Common myeloid progenitor, CD34-positive (primary cell): ENCODE measurements at regions not wholly inside any gene's neighbourhood (a gene's known extent, or its start where the extent isn't known, plus 50 kb on each side); places are given as distances from the start of the nearest gene placed in this dataset.

ENCODE experiments used
- CTCF ChIA-PET: fragments of 350-600 bp; sonication (Branson Sonifier 250); formaldehyde crosslinking; loops from one replicate; lab custom pipeline; 2021; ENCODE audit warnings: antibody characterized with exemption; lab: Charles Lee
- POLR2A ChIA-PET: fragments of 350-600 bp; sonication (Branson Sonifier 250); formaldehyde crosslinking; loops from one replicate; lab custom pipeline; 2021; ENCODE audit warnings: antibody characterized with exemption; lab: Charles Lee
- DNase-seq, 3 donors: peaks; one replicate each; pipeline versions ENCODE4 v3.0.0 to v3.0.0-alpha.2; 2013
- H3K27ac ChIP-seq, 2 experiments: 1 replicate in 1 of 2; 2 replicates in 1 of 2; pipeline ENCODE4 v1.7.0; 2013; ENCODE audit warnings: inconsistent platforms in 2 of 2, low read length in 2 of 2, mild to moderate bottlenecking in 2 of 2, low read depth in 1 of 2, moderate library complexity in 1 of 2; ENCODE audit not compliant: severe bottlenecking in 2 of 2, insufficient read depth in 1 of 2, poor library complexity in 1 of 2
- H3K27me3 ChIP-seq, 5 experiments: replicated peaks in 2 of 5; 1 replicate in 3 of 5; 2 replicates in 2 of 5; pipeline versions ENCODE4 v1.6.1 to v1.7.0; 2013; ENCODE audit warnings: low read length in 4 of 5, mild to moderate bottlenecking in 2 of 5, moderate library complexity in 2 of 5, inconsistent platforms in 1 of 5; ENCODE audit not compliant: insufficient read depth in 5 of 5, control insufficient read depth in 4 of 5
- H3K36me3 ChIP-seq, 4 experiments: 1 replicate in 2 of 4; 2 replicates in 2 of 4; pipeline versions ENCODE4 v1.6.1 to v1.7.0; 2013; ENCODE audit warnings: low read length in 3 of 4, control low read depth in 1 of 4, mild to moderate bottlenecking in 1 of 4; ENCODE audit not compliant: control insufficient read depth in 4 of 4, insufficient read depth in 4 of 4
- H3K4me1 ChIP-seq, 4 experiments: 1 replicate in 3 of 4; 2 replicates in 1 of 4; pipeline versions ENCODE4 v1.6.1 to v1.7.1; 2013; ENCODE audit warnings: low read length in 3 of 4, mild to moderate bottlenecking in 3 of 4, control low read depth in 1 of 4, inconsistent platforms in 1 of 4, moderate library complexity in 1 of 4; ENCODE audit not compliant: control insufficient read depth in 4 of 4, insufficient read depth in 4 of 4; ENCODE audit errors: control extremely low read depth in 1 of 4
- H3K4me3 ChIP-seq, 7 experiments: 1 replicate in 4 of 7; 2 replicates in 3 of 7; pipeline versions ENCODE4 v1.5.1 to v1.7.0; 2013; ENCODE audit warnings: mild to moderate bottlenecking in 7 of 7, low read length in 6 of 7, moderate library complexity in 6 of 7, inconsistent platforms in 2 of 7, low read depth in 2 of 7, control low read depth in 1 of 7; ENCODE audit not compliant: insufficient read depth in 4 of 7, control insufficient read depth in 1 of 7; ENCODE audit errors: extremely low read depth in 1 of 7
- H3K9me3 ChIP-seq, 5 experiments: 1 replicate in 4 of 5; 2 replicates in 1 of 5; pipeline versions ENCODE4 v1.6.1 to v1.7.1; 2013; ENCODE audit warnings: low read length in 4 of 5, mild to moderate bottlenecking in 2 of 5, inconsistent platforms in 1 of 5, low read depth in 1 of 5, moderate library complexity in 1 of 5; ENCODE audit not compliant: control insufficient read depth in 4 of 5, insufficient read depth in 2 of 5; ENCODE audit errors: control extremely low read depth in 1 of 5
- WGBS: methylation state at CpG from one replicate; pipeline ENCODE4 v1.1.5; 2013; ENCODE audit not compliant: insufficient coverage; 5-methylcytosine and 5-hydroxymethylcytosine counted together

GRCh38 chr13:33891196-33891742 is 73.3 kb downstream of the RFC3 start:
- no peak overlapping the region for H3K27ac ChIP-seq
- CTCF ChIA-PET = no interaction called here
- POLR2A ChIA-PET = no interaction called here

GRCh38 chr13:33893559-33893958 is 75.6 kb downstream of the RFC3 start:
- ChIA-PET POLR2A (no interaction called here), CTCF (no interaction called here)
- H3K9me3 ChIP-seq = peaks cover 0 to 20% (median 6%) of the 10 kb centered on the region in 5 experiments
- H3K27me3 ChIP-seq = no peaks in the 10 kb centered on the region
- H3K27ac ChIP-seq = no peak overlapping the region
- H3K36me3 ChIP-seq = peaks cover 0 to 7% (median 0%) of the 10 kb centered on the region in 4 experiments
- no peaks in the 10 kb centered on the region for H3K4me1 ChIP-seq
- no peak for DNase-seq
- H3K4me3 ChIP-seq = no peak overlapping the region

More at GRCh38 chr13:33891196-33891742, 73.3 kb downstream of the RFC3 start:
- no peak for DNase-seq
- Histone ChIP-seq H3K9me3 (peaks cover 0 to 17% (median 6%) of the 10 kb centered on the region in 5 experiments), H3K4me3 (no peak overlapping the region), H3K4me1 (no peaks in the 10 kb centered on the region), H3K27me3 (no peaks in the 10 kb centered on the region), H3K36me3 (peaks cover 0 to 7% (median 0%) of the 10 kb centered on the region in 4 experiments)

GRCh38 chr13:33904431-33904830 is 86.5 kb downstream of the RFC3 start:
- no peak for DNase-seq
- no peak overlapping the region for H3K4me3 ChIP-seq
- peaks cover 0 to 2% (median 0%) of the 10 kb centered on the region in 5 experiments for H3K9me3 ChIP-seq
- no peaks in the 10 kb centered on the region for H3K36me3 ChIP-seq
- CTCF ChIA-PET = no interaction called here
- POLR2A ChIA-PET = no interaction called here
- WGBS = 93% methylated on average over 5 of the region's 8 CpGs
- no peak overlapping the region for H3K27ac ChIP-seq
- no peaks in the 10 kb centered on the region for H3K4me1 ChIP-seq
- H3K27me3 ChIP-seq = no peaks in the 10 kb centered on the region

GRCh38 chr13:33908116-33908515 is 90.2 kb downstream of the RFC3 start:
- CTCF ChIA-PET = no interaction called here
- Histone ChIP-seq H3K4me3 (no peak overlapping the region), H3K27ac (no peak overlapping the region), H3K4me1 (no peaks in the 10 kb centered on the region), H3K9me3 (no peaks in the 10 kb centered on the region), H3K27me3 (no peaks in the 10 kb centered on the region), H3K36me3 (no peaks in the 10 kb centered on the region)
- WGBS = no CpG with 5 or more reads among the region's 1 CpG
- POLR2A ChIA-PET = no interaction called here
- no peak for DNase-seq

- ChIA-PET POLR2A (no interaction called here), CTCF (interaction anchor here (1.0 kb wide), 1 partner anchor 20 kb away, joined by 4 read pairs; no protein-coding TSS in a partner anchor)
- H3K9me3 ChIP-seq = no peaks in the 10 kb centered on the region
- no peaks in the 10 kb centered on the region for H3K4me1 ChIP-seq
- no peak overlapping the region for H3K4me3 ChIP-seq
- H3K27me3 ChIP-seq = no peaks in the 10 kb centered on the region
- 92% methylated on average over 1 of the region's 1 CpG for WGBS
- no peak for DNase-seq
- H3K36me3 ChIP-seq = no peaks in the 10 kb centered on the region
- no peak overlapping the region for H3K27ac ChIP-seq
Observed at GRCh38 chr13:33910255-33910654, 92.3 kb downstream of the RFC3 start.

GRCh38 chr13:33911521-33911920 is 93.6 kb downstream of the RFC3 start:
- CTCF ChIA-PET = no interaction called here
- 100% methylated on average over 1 of the region's 3 CpGs for WGBS

GRCh38 chr13:33913829-33914228 is 95.9 kb downstream of the RFC3 start:
- WGBS = no CpG with 5 or more reads among the region's 3 CpGs
- Histone ChIP-seq H3K27me3 (no peaks in the 10 kb centered on the region), H3K36me3 (no peaks in the 10 kb centered on the region), H3K4me3 (no peak overlapping the region), H3K9me3 (no peaks in the 10 kb centered on the region), H3K27ac (no peak overlapping the region), H3K4me1 (no peaks in the 10 kb centered on the region)
- DNase-seq = no peak
- ChIA-PET POLR2A (no interaction called here), CTCF (interaction anchor here (1.3 kb wide), 1 partner anchor 17 kb away, joined by 5 read pairs; no protein-coding TSS in a partner anchor)

More at GRCh38 chr13:33911521-33911920, 93.6 kb downstream of the RFC3 start:
- DNase-seq = no peak
- no peaks in the 10 kb centered on the region for H3K4me1 ChIP-seq
- no peak overlapping the region for H3K4me3 ChIP-seq
- H3K27ac ChIP-seq = no peak overlapping the region
- no peaks in the 10 kb centered on the region for H3K27me3 ChIP-seq
- no peaks in the 10 kb centered on the region for H3K36me3 ChIP-seq
- H3K9me3 ChIP-seq = no peaks in the 10 kb centered on the region
- POLR2A ChIA-PET = no interaction called here
